ENCODE measurements at regions not wholly inside any gene's neighbourhood (a gene's known extent, or its start where the extent isn't known, plus 50 kb on each side); places are given as distances from the start of the nearest gene placed in this dataset.
"Not testable (repeated sequence)": the region's sequence is repeated elsewhere in the genome, so short reads cannot be mapped to it uniquely, and the experiment has no call there.

DNA sequence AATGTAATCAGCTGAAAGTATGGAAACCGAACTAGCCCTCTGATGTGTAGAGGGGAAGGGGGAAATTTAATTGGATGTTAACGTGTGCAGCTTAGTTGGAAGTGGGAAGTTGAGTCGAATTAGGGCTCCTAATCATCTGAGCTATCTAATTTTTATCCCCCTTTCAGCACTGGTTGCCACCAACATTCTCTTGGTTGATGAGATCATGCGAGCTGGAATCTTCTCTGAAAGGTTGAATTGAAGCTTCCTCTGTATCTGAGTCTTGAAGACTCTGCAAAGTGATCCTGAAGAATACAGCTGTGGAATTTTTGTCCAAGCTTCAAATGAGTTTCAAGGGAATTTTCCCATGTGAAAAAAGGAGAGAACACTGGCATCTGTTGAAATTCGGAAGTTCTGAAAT lies 109.8 kb upstream of the VKORC1L1 start:
- H3K27me3 ChIP-seq (ENCODE audit: insufficient read depth, poor library complexity, severe bottlenecking); H3K4me3 ChIP-seq (replicated peaks; ENCODE audit: insufficient read depth, low read length); H3K27ac ChIP-seq (replicated peaks); DNase-seq (ENCODE audit: low read depth in 1 of 2, low spot score in 1 of 2): not testable (repeated sequence)

- TF ChIP-seq POLR2AphosphoS5 (IDR thresholded peaks at IDR 0.05; ENCODE audit: low read depth) = peak; percentile 63
- H3K27ac ChIP-seq (replicated peaks) = peak overlapping the region; percentile 77
- DNase-seq (ENCODE audit: low read depth in 1 of 2, low spot score in 1 of 2) = peak; percentile 82 to 96
- not testable (repeated sequence) for H3K27me3 ChIP-seq (ENCODE audit: insufficient read depth, poor library complexity, severe bottlenecking)
- H3K4me3 ChIP-seq (replicated peaks; ENCODE audit: insufficient read depth, low read length) = peak overlapping the region; percentile 88
These were observed 102.2 kb upstream of the VKORC1L1 start for GRCh38 chr7:65770473-65771225.

DNA sequence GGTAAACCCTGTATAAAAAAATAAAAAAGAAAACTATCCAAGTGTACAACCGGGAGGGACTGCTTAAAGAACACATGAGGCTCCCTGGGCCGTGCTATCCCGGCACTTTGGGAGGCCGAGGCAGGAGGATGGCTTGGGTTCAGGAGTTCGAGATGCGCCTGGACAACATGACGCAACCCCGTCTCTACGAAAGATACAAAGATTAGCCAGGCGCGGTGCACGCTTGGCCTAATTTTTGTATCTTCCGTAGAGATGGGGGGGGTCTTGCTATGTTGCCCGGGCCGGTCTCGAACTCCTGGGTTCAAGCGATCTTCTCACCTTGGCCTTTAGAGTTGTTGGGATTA lies 101.7 kb upstream of the VKORC1L1 start:
- Histone ChIP-seq H3K4me3 (replicated peaks; ENCODE audit: insufficient read depth, low read length) (peak overlapping the region; percentile 88), H3K27ac (replicated peaks) (peak overlapping the region; percentile 77)
- not testable (repeated sequence) for H3K27me3 ChIP-seq (ENCODE audit: insufficient read depth, poor library complexity, severe bottlenecking); DNase-seq (ENCODE audit: low read depth in 1 of 2, low spot score in 1 of 2)

- not testable (repeated sequence) for DNase-seq (ENCODE audit: low read depth in 1 of 2, low spot score in 1 of 2); H3K4me3 ChIP-seq (replicated peaks; ENCODE audit: insufficient read depth, low read length); H3K27ac ChIP-seq (replicated peaks); H3K27me3 ChIP-seq (ENCODE audit: insufficient read depth, poor library complexity, severe bottlenecking)
These were observed 96.2 kb upstream of the VKORC1L1 start for GRCh38 chr7:65776677-65777076.

- not testable (repeated sequence) for H3K27ac ChIP-seq (replicated peaks); DNase-seq (ENCODE audit: low read depth in 1 of 2, low spot score in 1 of 2); H3K27me3 ChIP-seq (ENCODE audit: insufficient read depth, poor library complexity, severe bottlenecking); H3K4me3 ChIP-seq (replicated peaks; ENCODE audit: insufficient read depth, low read length)
These were observed 82.9 kb upstream of the VKORC1L1 start for GRCh38 chr7:65789943-65790342.

GRCh38 chr7:65791788-65792187 lies 81.1 kb upstream of the VKORC1L1 start:
- DNase-seq (ENCODE audit: low read depth in 1 of 2, low spot score in 1 of 2); H3K27ac ChIP-seq (replicated peaks); H3K4me3 ChIP-seq (replicated peaks; ENCODE audit: insufficient read depth, low read length); H3K27me3 ChIP-seq (ENCODE audit: insufficient read depth, poor library complexity, severe bottlenecking): not testable (repeated sequence)

- DNase-seq (ENCODE audit: low read depth in 1 of 2, low spot score in 1 of 2); H3K27ac ChIP-seq (replicated peaks); H3K27me3 ChIP-seq (ENCODE audit: insufficient read depth, poor library complexity, severe bottlenecking); H3K4me3 ChIP-seq (replicated peaks; ENCODE audit: insufficient read depth, low read length): not testable (repeated sequence)
These were observed 80.1 kb upstream of the VKORC1L1 start for GRCh38 chr7:65792726-65793125.

DNA sequence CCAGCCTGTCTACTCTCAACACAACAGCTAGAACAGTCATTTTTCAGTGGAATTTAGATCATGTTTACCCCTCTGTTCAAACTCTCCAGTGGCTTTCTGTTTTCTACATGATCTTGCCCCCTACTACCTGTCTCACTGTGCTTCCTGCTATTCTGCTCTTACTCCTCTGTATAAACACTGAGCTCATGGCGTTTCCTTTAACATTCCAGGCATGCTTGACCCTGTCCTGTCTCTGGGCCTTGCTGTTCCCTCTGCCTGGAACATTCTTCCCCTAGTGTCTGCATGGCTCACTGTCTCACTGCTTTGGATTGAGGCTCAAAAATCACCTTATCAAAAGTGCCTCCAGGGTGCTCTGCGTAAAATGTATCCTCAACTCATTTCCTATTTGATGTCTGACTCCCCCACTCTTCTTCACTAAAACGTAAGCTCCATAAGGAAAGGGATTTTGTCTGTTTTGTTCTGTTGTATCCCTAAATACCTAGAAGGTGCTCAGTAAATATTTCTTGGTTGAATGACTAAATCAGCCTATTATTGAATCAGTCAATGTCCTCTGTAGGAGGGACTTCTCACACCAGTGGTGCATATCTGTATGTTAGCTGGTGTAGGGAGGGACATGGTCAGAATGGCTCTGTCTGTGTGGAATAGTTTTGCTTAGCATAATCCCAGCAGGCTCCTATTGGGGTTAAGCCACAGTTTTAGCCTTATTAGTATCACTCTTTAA lies 78.0 kb upstream of the VKORC1L1 start:
- not testable (repeated sequence) for DNase-seq (ENCODE audit: low read depth in 1 of 2, low spot score in 1 of 2); H3K27ac ChIP-seq (replicated peaks); H3K4me3 ChIP-seq (replicated peaks; ENCODE audit: insufficient read depth, low read length); H3K27me3 ChIP-seq (ENCODE audit: insufficient read depth, poor library complexity, severe bottlenecking)

- H3K27me3 ChIP-seq (ENCODE audit: insufficient read depth, poor library complexity, severe bottlenecking); H3K27ac ChIP-seq (replicated peaks); DNase-seq (ENCODE audit: low read depth in 1 of 2, low spot score in 1 of 2); H3K4me3 ChIP-seq (replicated peaks; ENCODE audit: insufficient read depth, low read length): not testable (repeated sequence)
These were observed 77.5 kb upstream of the VKORC1L1 start for GRCh38 chr7:65795392-65795716.

GRCh38 chr7:65796205-65796604 lies 76.7 kb upstream of the VKORC1L1 start:
- DNase-seq (ENCODE audit: low read depth in 1 of 2, low spot score in 1 of 2) = no peak
- Histone ChIP-seq H3K4me3 (replicated peaks; ENCODE audit: insufficient read depth, low read length) (no peak overlapping the region), H3K27ac (replicated peaks) (no peak overlapping the region), H3K27me3 (ENCODE audit: insufficient read depth, poor library complexity, severe bottlenecking) (no peaks in the 10 kb centered on the region)
- TF ChIP-seq GABPA (IDR thresholded peaks at IDR 0.05; ENCODE audit: low read depth) = no peak
- no peak for TF ChIP-seq REST (IDR thresholded peaks at IDR 0.05; ENCODE audit: insufficient replicate concordance, low read depth)
- TF ChIP-seq POLR2AphosphoS5 (IDR thresholded peaks at IDR 0.05; ENCODE audit: low read depth) = no peak
- TF ChIP-seq, protein P1, sequence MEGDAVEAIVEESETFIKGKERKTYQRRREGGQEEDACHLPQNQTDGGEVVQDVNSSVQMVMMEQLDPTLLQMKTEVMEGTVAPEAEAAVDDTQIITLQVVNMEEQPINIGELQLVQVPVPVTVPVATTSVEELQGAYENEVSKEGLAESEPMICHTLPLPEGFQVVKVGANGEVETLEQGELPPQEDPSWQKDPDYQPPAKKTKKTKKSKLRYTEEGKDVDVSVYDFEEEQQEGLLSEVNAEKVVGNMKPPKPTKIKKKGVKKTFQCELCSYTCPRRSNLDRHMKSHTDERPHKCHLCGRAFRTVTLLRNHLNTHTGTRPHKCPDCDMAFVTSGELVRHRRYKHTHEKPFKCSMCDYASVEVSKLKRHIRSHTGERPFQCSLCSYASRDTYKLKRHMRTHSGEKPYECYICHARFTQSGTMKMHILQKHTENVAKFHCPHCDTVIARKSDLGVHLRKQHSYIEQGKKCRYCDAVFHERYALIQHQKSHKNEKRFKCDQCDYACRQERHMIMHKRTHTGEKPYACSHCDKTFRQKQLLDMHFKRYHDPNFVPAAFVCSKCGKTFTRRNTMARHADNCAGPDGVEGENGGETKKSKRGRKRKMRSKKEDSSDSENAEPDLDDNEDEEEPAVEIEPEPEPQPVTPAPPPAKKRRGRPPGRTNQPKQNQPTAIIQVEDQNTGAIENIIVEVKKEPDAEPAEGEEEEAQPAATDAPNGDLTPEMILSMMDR (IDR thresholded peaks at IDR 0.05; ENCODE audit: insufficient read depth, low read length) = no peak
- TF ChIP-seq SPI1 (IDR thresholded peaks at IDR 0.05; ENCODE audit: borderline replicate concordance, low read depth) = no peak

DNA sequence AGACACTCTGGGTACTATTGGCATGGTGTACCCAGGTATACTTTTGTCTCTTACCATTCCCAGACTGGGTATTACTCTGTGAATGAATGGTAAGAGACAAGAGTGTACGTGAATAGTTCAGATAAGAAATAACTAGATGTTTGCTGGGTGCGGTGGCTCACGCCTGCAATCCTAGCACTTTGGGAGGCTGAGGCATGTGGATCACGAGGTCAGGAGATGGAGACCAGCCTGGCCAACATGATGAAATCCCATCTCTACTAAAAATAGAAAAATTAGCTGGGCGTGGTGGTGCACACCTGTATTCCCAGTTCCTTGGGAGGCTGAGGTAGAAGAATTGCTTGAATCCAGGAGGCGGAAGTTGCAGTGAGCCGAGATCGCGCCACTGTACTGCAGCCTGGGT lies 75.8 kb upstream of the VKORC1L1 start:
- H3K27me3 ChIP-seq (ENCODE audit: insufficient read depth, poor library complexity, severe bottlenecking); DNase-seq (ENCODE audit: low read depth in 1 of 2, low spot score in 1 of 2); H3K27ac ChIP-seq (replicated peaks); H3K4me3 ChIP-seq (replicated peaks; ENCODE audit: insufficient read depth, low read length): not testable (repeated sequence)

DNA sequence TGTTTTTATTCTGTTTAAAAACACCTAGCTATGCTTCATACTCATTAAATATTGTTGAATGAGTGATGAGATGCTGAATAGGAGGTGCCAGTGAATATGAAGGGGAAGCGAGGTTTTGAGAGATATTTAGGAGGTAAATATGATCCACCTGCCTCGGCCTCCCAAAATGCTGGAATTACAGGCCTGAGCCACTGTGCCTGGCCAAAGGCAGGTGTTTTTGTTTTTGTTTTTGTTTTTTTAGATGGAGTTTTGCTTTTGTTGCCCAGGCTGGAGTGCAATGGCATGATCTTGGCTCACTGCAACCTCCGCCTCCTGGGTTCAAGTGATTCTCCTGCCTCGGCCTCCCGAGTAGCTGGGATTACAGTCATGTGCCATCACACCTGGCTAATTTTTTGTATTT lies 75.3 kb upstream of the VKORC1L1 start:
- not testable (repeated sequence) for H3K4me3 ChIP-seq (replicated peaks; ENCODE audit: insufficient read depth, low read length); DNase-seq (ENCODE audit: low read depth in 1 of 2, low spot score in 1 of 2); H3K27me3 ChIP-seq (ENCODE audit: insufficient read depth, poor library complexity, severe bottlenecking); H3K27ac ChIP-seq (replicated peaks)

Measured in HL-60 (cell line).